Neuron (in vitro differentiated cells): ENCODE measurements at regions not wholly inside any gene's neighbourhood (a gene's known extent, or its start where the extent isn't known, plus 50 kb on each side); places are given as distances from the start of the nearest gene placed in this dataset.

ENCODE experiments used
- H2AFZ ChIP-seq: one replicate; pipeline ENCODE4 v1.6.1; 2013; ENCODE audit warnings: low read depth, mild to moderate bottlenecking, inconsistent platforms, low read length, moderate library complexity
- H3K27me3 ChIP-seq: one replicate; pipeline ENCODE4 v1.6.1; 2013; ENCODE audit warnings: low read length; ENCODE audit not compliant: insufficient read depth
- H3K36me3 ChIP-seq: one replicate; pipeline ENCODE4 v1.6.1; 2013; ENCODE audit warnings: low read length; ENCODE audit not compliant: insufficient read depth
- H3K4me1 ChIP-seq: one replicate; pipeline ENCODE4 v1.6.1; 2013; ENCODE audit warnings: low read length; ENCODE audit not compliant: insufficient read depth
- H3K4me3 ChIP-seq: 2 replicates; pipeline ENCODE4 v1.5.1; 2013; ENCODE audit warnings: mild to moderate bottlenecking, low read length, moderate library complexity
- H3K9me3 ChIP-seq: one replicate; pipeline ENCODE4 v1.6.1; 2013; ENCODE audit warnings: low read length

- Histone ChIP-seq H2AFZ (no peak overlapping the region), H3K27me3 (no peaks in the 10 kb centered on the region), H3K4me1 (no peaks in the 10 kb centered on the region), H3K36me3 (no peaks in the 10 kb centered on the region), H3K9me3 (peaks cover 2% of the 10 kb centered on the region), H3K4me3 (no peak overlapping the region)
These were observed 248.7 kb downstream of the TDRD3 start for GRCh38 chr13:60645676-60646075.

GRCh38 chr13:60642552-60642951 is 245.5 kb downstream of the TDRD3 start:
- peaks cover 2% of the 10 kb centered on the region for H3K9me3 ChIP-seq
- no peak overlapping the region for H3K4me3 ChIP-seq
- H3K27me3 ChIP-seq = no peaks in the 10 kb centered on the region

GRCh38 chr13:60629158-60629557 is 232.1 kb downstream of the TDRD3 start:
- Histone ChIP-seq H3K27me3 (no peaks in the 10 kb centered on the region), H3K4me3 (no peak overlapping the region), H3K4me1 (no peaks in the 10 kb centered on the region), H3K9me3 (no peaks in the 10 kb centered on the region), H2AFZ (no peak overlapping the region), H3K36me3 (no peaks in the 10 kb centered on the region)

More at GRCh38 chr13:60642552-60642951, 245.5 kb downstream of the TDRD3 start:
- Histone ChIP-seq H2AFZ (no peak overlapping the region), H3K36me3 (no peaks in the 10 kb centered on the region), H3K4me1 (no peaks in the 10 kb centered on the region)

GRCh38 chr13:60627071-60627686 is 230.2 kb downstream of the TDRD3 start:
- Histone ChIP-seq H3K4me1 (no peaks in the 10 kb centered on the region), H3K4me3 (no peak overlapping the region), H3K27me3 (no peaks in the 10 kb centered on the region), H3K9me3 (no peaks in the 10 kb centered on the region), H3K36me3 (no peaks in the 10 kb centered on the region), H2AFZ (no peak overlapping the region)
